Esophagus muscularis mucosa (tissue), 4 donors: ENCODE measurements at regions not wholly inside any gene's neighbourhood (a gene's known extent, or its start where the extent isn't known, plus 50 kb on each side); places are given as distances from the start of the nearest gene placed in this dataset.

Experiments used
- DNase-seq: peaks from one replicate; pipeline ENCODE4 v3.0.0-alpha.2; 2017; ENCODE audit errors: extremely low spot score
- H3K27ac ChIP-seq, 4 donors: fragments of 200-600 bp; sonication (generic); replicated peaks in 1 of 4; 1 replicate in 3 of 4; 2 replicates in 1 of 4; pipeline ENCODE4 v1.5.1; 2016 to 2019; ENCODE audit warnings: mild to moderate bottlenecking in 1 of 4
- H3K27me3 ChIP-seq, 4 donors: fragments of 200-600 bp; sonication (generic); one replicate each; pipeline versions ENCODE4 v1.5.1 to v1.6.0; 2016 to 2019
- H3K36me3 ChIP-seq, 4 donors: fragments of 200-600 bp; sonication (generic); one replicate each; pipeline ENCODE4 v1.5.1; 2016 to 2019
- H3K4me1 ChIP-seq, 4 donors: fragments of 200-600 bp; sonication (generic); one replicate each; pipeline ENCODE4 v1.5.1; 2016 to 2019
- H3K4me3 ChIP-seq, 4 donors: fragments of 200-600 bp; sonication (generic); 1 replicate in 2 of 4; 2 replicates in 2 of 4; pipeline ENCODE4 v1.5.1; 2016 to 2019; ENCODE audit warnings: mild to moderate bottlenecking in 4 of 4, moderate library complexity in 1 of 4
- H3K9me3 ChIP-seq, 4 donors: fragments of 200-600 bp; sonication (generic); 1 replicate in 3 of 4; 2 replicates in 1 of 4; pipeline ENCODE4 v1.5.1; 2016 to 2019
- CTCF ChIP-seq, 3 experiments: fragments of 200-600 bp in 2 of 3; fragments of 450-650 bp in 1 of 3; sonication (generic) in 2 of 3; IDR thresholded peaks; one replicate each; pipeline ENCODE4 v1.5.1; 2017 to 2019; ENCODE audit warnings: antibody characterized with exemption in 3 of 3, mild to moderate bottlenecking in 2 of 3, moderate library complexity in 1 of 3
- EP300 ChIP-seq: sonication (generic); formaldehyde crosslinking; IDR thresholded peaks from one replicate; pipeline ENCODE4 v1.6.1; 2017; ENCODE audit warnings: antibody characterized with exemption
- POLR2A ChIP-seq: fragments of 450-650 bp; IDR thresholded peaks from one replicate; pipeline ENCODE4 v1.6.1; 2017; ENCODE audit warnings: antibody characterized with exemption, moderate library complexity, mild to moderate bottlenecking, low read depth
- POLR2AphosphoS5 ChIP-seq, 2 donors: sonication (generic); formaldehyde crosslinking; IDR thresholded peaks; one replicate each; pipeline ENCODE4 v1.6.1; 2017; ENCODE audit warnings: antibody characterized with exemption in 2 of 2
- WGBS: methylation state at CpG from one replicate; pipeline ENCODE4 v1.1.5; 2018; 5-methylcytosine and 5-hydroxymethylcytosine counted together
- intact Hi-C: fragments of 100-400 bp; cut with DNase I; formaldehyde crosslinking; loops from one replicate; pipeline ENCODE4 v1.15.1; 2023
- small RNA-seq, 3 donors: library from RNA; depleted of rRNA; stranded (forward); fragments of <200 nt; gene quantifications; one replicate each; pipeline ENCODE3, GENCODE V24; 2016

GRCh38 chr15:98586066-98586465, 62.3 kb upstream of the IGF1R start:
- TF ChIP-seq POLR2AphosphoS5 (IDR thresholded peaks at IDR 0.05) (no peak), EP300 (no peak), CTCF (IDR thresholded peaks at IDR 0.05) (no peak), POLR2A (no peak)

GRCh38 chr15:98592136-98592535, 56.2 kb upstream of the IGF1R start:
- no peak for TF ChIP-seq EP300
- no peak for TF ChIP-seq POLR2AphosphoS5 (IDR thresholded peaks at IDR 0.05)
- whole genome bisulfite sequencing = 93% methylated on average over 10 of the region's 12 CpGs
- Histone ChIP-seq H3K4me3 (no peak overlapping the region), H3K36me3 (no peaks in the 10 kb centered on the region), H3K9me3 (no peaks in the 10 kb centered on the region), H3K27me3 (peaks cover 0 to 4% (median 0%) of the 10 kb centered on the region in 4 donors), H3K4me1 (peaks cover 0 to 8% (median 6%) of the 10 kb centered on the region in 4 donors), H3K27ac (no peak overlapping the region)
- DNase-seq = peak; percentile 64
- intact Hi-C loops = no loop called here

More at GRCh38 chr15:98586066-98586465, 62.3 kb upstream of the IGF1R start:
- Histone ChIP-seq H3K9me3 (no peaks in the 10 kb centered on the region), H3K27me3 (peaks cover 0 to 54% (median 10%) of the 10 kb centered on the region in 4 donors), H3K4me3 (no peak overlapping the region), H3K36me3 (no peaks in the 10 kb centered on the region), H3K4me1 (peaks cover 0 to 2% (median under 1%) of the 10 kb centered on the region in 4 donors), H3K27ac (no peak overlapping the region)
- intact Hi-C loops = no loop called here
- 78% methylated on average over 3 of the region's 3 CpGs for whole genome bisulfite sequencing
- DNase-seq = peak; percentile 4

- Histone ChIP-seq H3K27me3 (no peaks in the 10 kb centered on the region), H3K27ac (no peak overlapping the region), H3K4me3 (no peak overlapping the region), H3K9me3 (no peaks in the 10 kb centered on the region), H3K4me1 (peaks cover 0 to 21% (median 17%) of the 10 kb centered on the region in 4 donors), H3K36me3 (no peaks in the 10 kb centered on the region)
- TF ChIP-seq POLR2A (no peak), EP300 (no peak), POLR2AphosphoS5 (IDR thresholded peaks at IDR 0.05) (no peak), CTCF (IDR thresholded peaks at IDR 0.05) (no peak)
- intact Hi-C loops = no loop called here
- peak; percentile 82 for DNase-seq
- WGBS = 81% methylated on average over 4 of the region's 4 CpGs
Measured at GRCh38 chr15:98596131-98596530, 52.2 kb upstream of the IGF1R start.

GRCh38 chr15:98596885-98597392, 51.4 kb upstream of the IGF1R start:
- intact Hi-C loops = no loop called here

GRCh38 chr15:98597666-98598065, 50.7 kb upstream of the IGF1R start:
- no peak overlapping the region for H3K4me3 ChIP-seq
- H3K4me1 ChIP-seq = peaks cover 0 to 21% (median 17%) of the 10 kb centered on the region in 4 donors
- intact Hi-C loops = no loop called here
- WGBS = 68% methylated on average over 4 of the region's 4 CpGs
- peak; percentile 80 for DNase-seq
- no peak overlapping the region for H3K27ac ChIP-seq
- no peaks in the 10 kb centered on the region for H3K27me3 ChIP-seq
- TF ChIP-seq POLR2A (no peak), POLR2AphosphoS5 (IDR thresholded peaks at IDR 0.05) (no peak), EP300 (no peak), CTCF (IDR thresholded peaks at IDR 0.05) (no peak)
- H3K9me3 ChIP-seq = no peaks in the 10 kb centered on the region
- H3K36me3 ChIP-seq = no peaks in the 10 kb centered on the region

More at GRCh38 chr15:98596885-98597392, 51.4 kb upstream of the IGF1R start:
- Histone ChIP-seq H3K27ac (peak overlapping the region in 1 of 4 donors; percentile 48), H3K36me3 (no peaks in the 10 kb centered on the region), H3K9me3 (no peaks in the 10 kb centered on the region), H3K4me1 (peaks cover 0 to 21% (median 17%) of the 10 kb centered on the region in 4 donors), H3K27me3 (no peaks in the 10 kb centered on the region), H3K4me3 (no peak overlapping the region)
- DNase-seq = peak; percentile 83
- TF ChIP-seq POLR2A (no peak), CTCF (IDR thresholded peaks at IDR 0.05) (no peak), POLR2AphosphoS5 (IDR thresholded peaks at IDR 0.05) (no peak), EP300 (no peak)
- WGBS = 18% methylated on average over 6 of the region's 6 CpGs

Small RNA genes in the stretch of these regions (small RNA-seq; reads per million reads assigned to genes)
- 0 reads per million in 3 donors for gene AC022523.2
- 0 reads per million in 3 donors for gene RF00026
- gene RNU6-1186P = 0 reads per million in 3 donors
